HCT116 (cell line): ENCODE measurements at regions not wholly inside any gene's neighbourhood (a gene's known extent, or its start where the extent isn't known, plus 50 kb on each side); places are given as distances from the start of the nearest gene placed in this dataset.

Source experiments
- CBX3 ChIP-seq: IDR thresholded peaks from 2 replicates; pipeline ENCODE4 v1.6.1; 2012; ENCODE audit warnings: low read depth
- CTCF ChIP-seq, 3 experiments: fragments of 200-600 bp in 1 of 3; sonication (generic) in 1 of 3; IDR thresholded peaks in 2 of 3; conservative IDR thresholded peaks in 1 of 3; 2 replicates each; pipeline ENCODE4 v1.5.1; 2012 to 2017; ENCODE audit warnings: low read depth in 2 of 3, low read length in 2 of 3, antibody characterized with exemption in 1 of 3, borderline replicate concordance in 1 of 3, control low read depth in 1 of 3, mild to moderate bottlenecking in 1 of 3, mixed read lengths in 1 of 3, mixed run types in 1 of 3, moderate library complexity in 1 of 3; ENCODE audit not compliant: insufficient read depth in 1 of 3
- EZH2 ChIP-seq: fragments of 200-600 bp; sonication (generic); IDR thresholded peaks from 2 replicates; pipeline ENCODE4 v1.6.1; 2017; ENCODE audit warnings: antibody characterized with exemption, mixed run types
- MAX ChIP-seq: IDR thresholded peaks from 2 replicates; pipeline ENCODE4 v1.6.1; 2012
- POLR2A ChIP-seq: IDR thresholded peaks from 2 replicates; pipeline ENCODE4 v1.7.0; 2011; ENCODE audit warnings: borderline replicate concordance; ENCODE audit not compliant: insufficient read depth, insufficient read length; ENCODE audit errors: extremely low read depth
- POLR2AphosphoS5 ChIP-seq: IDR thresholded peaks from 2 replicates; pipeline ENCODE4 v1.6.1; 2011; ENCODE audit warnings: mild to moderate bottlenecking, low read depth, low read length, moderate library complexity
- RAD21 ChIP-seq: IDR thresholded peaks from 2 replicates; pipeline ENCODE4 v1.6.1; 2012; ENCODE audit warnings: low read depth, mild to moderate bottlenecking
- SIN3A ChIP-seq: IDR thresholded peaks from 2 replicates; pipeline ENCODE4 v1.6.1; 2012; ENCODE audit warnings: low read depth
- SRF ChIP-seq: IDR thresholded peaks from 2 replicates; pipeline ENCODE4 v1.6.1; 2012; ENCODE audit warnings: low read depth
- YY1 ChIP-seq: IDR thresholded peaks from 2 replicates; pipeline ENCODE4 v1.6.1; 2011; ENCODE audit warnings: low read length, low read depth, moderate library complexity, mild to moderate bottlenecking; ENCODE audit not compliant: insufficient replicate concordance; ENCODE audit errors: extremely low read depth
- ZBTB33 ChIP-seq: IDR thresholded peaks from 2 replicates; pipeline ENCODE4 v1.6.1; 2011; ENCODE audit warnings: mild to moderate bottlenecking, low read length, moderate library complexity; ENCODE audit not compliant: insufficient replicate concordance; ENCODE audit errors: extremely low read depth
- ZFX ChIP-seq: fragments of 450-650 bp; IDR thresholded peaks from 2 replicates; pipeline ENCODE4 v1.6.1; 2017
- TF ChIP-seq, protein P1 (sequence below): IDR thresholded peaks from 2 replicates; pipeline ENCODE4 v1.6.1; 2012; ENCODE audit warnings: low read depth

DNA sequence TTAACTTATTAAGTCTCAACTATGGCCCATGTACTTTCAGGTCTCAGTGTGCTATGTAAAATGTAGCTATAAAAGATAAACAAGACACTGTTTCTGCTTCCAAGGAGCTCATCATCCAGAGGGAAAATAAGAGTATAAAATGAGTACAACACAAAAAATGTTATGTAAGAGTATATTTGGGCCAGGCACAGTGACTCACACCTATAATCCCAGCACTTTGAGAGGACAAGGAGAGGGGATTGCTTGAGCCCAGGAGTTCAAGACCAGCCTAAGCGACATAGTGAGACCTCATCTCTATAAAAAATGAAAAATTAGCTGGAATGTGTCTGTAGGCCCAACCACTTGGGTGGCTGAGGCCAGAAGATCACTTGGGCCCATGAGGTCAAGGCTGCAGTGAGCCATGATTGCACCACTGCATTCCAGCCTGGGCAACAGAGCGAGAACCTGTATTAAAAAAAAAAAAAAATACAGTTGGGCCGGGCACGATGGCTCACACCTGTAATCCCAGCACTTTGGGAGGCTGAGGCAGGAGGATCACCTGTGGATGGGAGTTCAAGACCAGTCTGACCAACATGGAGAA is 124.0 kb downstream of the EDN1 start:
- TF ChIP-seq POLR2AphosphoS5: no peak
- no peak for TF ChIP-seq ZBTB33
- no peak for TF ChIP-seq ZFX
- no peak for TF ChIP-seq MAX
- TF ChIP-seq, protein P1, sequence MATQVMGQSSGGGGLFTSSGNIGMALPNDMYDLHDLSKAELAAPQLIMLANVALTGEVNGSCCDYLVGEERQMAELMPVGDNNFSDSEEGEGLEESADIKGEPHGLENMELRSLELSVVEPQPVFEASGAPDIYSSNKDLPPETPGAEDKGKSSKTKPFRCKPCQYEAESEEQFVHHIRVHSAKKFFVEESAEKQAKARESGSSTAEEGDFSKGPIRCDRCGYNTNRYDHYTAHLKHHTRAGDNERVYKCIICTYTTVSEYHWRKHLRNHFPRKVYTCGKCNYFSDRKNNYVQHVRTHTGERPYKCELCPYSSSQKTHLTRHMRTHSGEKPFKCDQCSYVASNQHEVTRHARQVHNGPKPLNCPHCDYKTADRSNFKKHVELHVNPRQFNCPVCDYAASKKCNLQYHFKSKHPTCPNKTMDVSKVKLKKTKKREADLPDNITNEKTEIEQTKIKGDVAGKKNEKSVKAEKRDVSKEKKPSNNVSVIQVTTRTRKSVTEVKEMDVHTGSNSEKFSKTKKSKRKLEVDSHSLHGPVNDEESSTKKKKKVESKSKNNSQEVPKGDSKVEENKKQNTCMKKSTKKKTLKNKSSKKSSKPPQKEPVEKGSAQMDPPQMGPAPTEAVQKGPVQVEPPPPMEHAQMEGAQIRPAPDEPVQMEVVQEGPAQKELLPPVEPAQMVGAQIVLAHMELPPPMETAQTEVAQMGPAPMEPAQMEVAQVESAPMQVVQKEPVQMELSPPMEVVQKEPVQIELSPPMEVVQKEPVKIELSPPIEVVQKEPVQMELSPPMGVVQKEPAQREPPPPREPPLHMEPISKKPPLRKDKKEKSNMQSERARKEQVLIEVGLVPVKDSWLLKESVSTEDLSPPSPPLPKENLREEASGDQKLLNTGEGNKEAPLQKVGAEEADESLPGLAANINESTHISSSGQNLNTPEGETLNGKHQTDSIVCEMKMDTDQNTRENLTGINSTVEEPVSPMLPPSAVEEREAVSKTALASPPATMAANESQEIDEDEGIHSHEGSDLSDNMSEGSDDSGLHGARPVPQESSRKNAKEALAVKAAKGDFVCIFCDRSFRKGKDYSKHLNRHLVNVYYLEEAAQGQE: no peak
- no peak for TF ChIP-seq POLR2A
- no peak for TF ChIP-seq CTCF (IDR thresholded peaks at IDR 0.05 in 2 of 3, conservative IDR thresholded peaks at IDR 0.05 in 1 of 3; ENCODE audit: borderline replicate concordance in 1 of 3, insufficient read depth in 1 of 3, low read depth in 2 of 3, low read length in 2 of 3)
- no peak for TF ChIP-seq SIN3A
- no peak for TF ChIP-seq EZH2
- no peak for TF ChIP-seq RAD21
- TF ChIP-seq SRF: no peak
- TF ChIP-seq CBX3: no peak
- TF ChIP-seq YY1: no peak
